SK-N-SH treated with all-trans-retinoic acid at 6 μM for 48 hours (cell line): ENCODE measurements at regions not wholly inside any gene's neighbourhood (a gene's known extent, or its start where the extent isn't known, plus 50 kb on each side); places are given as distances from the start of the nearest gene placed in this dataset.

ENCODE experiments used
- BACH2 ChIP-seq: fragments of 250-450 bp; sonication (Bioruptor Pico); IDR thresholded peaks from 2 replicates; pipeline ENCODE4 v1.9.0; 2021; ENCODE audit warnings: mild to moderate bottlenecking, borderline replicate concordance
- CSDC2 ChIP-seq: fragments of 250-450 bp; sonication (Bioruptor Pico); IDR thresholded peaks from 2 replicates; pipeline ENCODE4 v1.5.0; 2020; ENCODE audit warnings: mild to moderate bottlenecking, moderate library complexity
- CSRNP3 ChIP-seq: fragments of 250-450 bp; sonication (Bioruptor Pico); IDR thresholded peaks from 2 replicates; pipeline ENCODE4 v1.5.1; 2021; ENCODE audit warnings: mild to moderate bottlenecking, moderate library complexity
- ISL1 ChIP-seq: fragments of 250-450 bp; sonication (Bioruptor Pico); IDR thresholded peaks from 2 replicates; pipeline ENCODE4 v2.1.2; 2022; ENCODE audit warnings: mild to moderate bottlenecking, moderate library complexity
- PPARA ChIP-seq: fragments of 250-450 bp; sonication (Bioruptor Pico); IDR thresholded peaks from 2 replicates; pipeline ENCODE4 v1.5.0; 2020; ENCODE audit warnings: mild to moderate bottlenecking, borderline replicate concordance
- RARB ChIP-seq: fragments of 250-450 bp; sonication (Bioruptor Pico); IDR thresholded peaks from 2 replicates; pipeline ENCODE4 v1.8.0; 2021; ENCODE audit warnings: mild to moderate bottlenecking, moderate library complexity
- SNAI2 ChIP-seq: fragments of 250-450 bp; sonication (Bioruptor Pico); IDR thresholded peaks from 2 replicates; pipeline ENCODE4 v1.5.0; 2020; ENCODE audit warnings: mild to moderate bottlenecking, moderate library complexity
- TCF4 ChIP-seq: fragments of 250-450 bp; sonication (Bioruptor Pico); IDR thresholded peaks from 2 replicates; pipeline ENCODE4 v1.8.0; 2021; ENCODE audit warnings: mild to moderate bottlenecking, moderate library complexity, borderline replicate concordance
- ZFP30 ChIP-seq: fragments of 450-650 bp; formaldehyde crosslinking; IDR thresholded peaks from 2 replicates; pipeline ENCODE4 v1.5.0; 2022; ENCODE audit warnings: mild to moderate bottlenecking, moderate library complexity
- ZNF565 ChIP-seq: fragments of 450-650 bp; formaldehyde crosslinking; conservative IDR thresholded peaks from 2 replicates; pipeline ENCODE4 v1.5.0; 2020; ENCODE audit warnings: low read depth, mild to moderate bottlenecking, moderate library complexity
- ZNF70 ChIP-seq: fragments of 450-650 bp; formaldehyde crosslinking; IDR thresholded peaks from 2 replicates; pipeline ENCODE4 v1.5.0; 2020; ENCODE audit warnings: mild to moderate bottlenecking, moderate library complexity
- TF ChIP-seq, protein P1 (sequence below): fragments of 250-450 bp; sonication (Bioruptor Pico); IDR thresholded peaks from 2 replicates; pipeline ENCODE4 v1.8.0; 2020; ENCODE audit warnings: mild to moderate bottlenecking, moderate library complexity, borderline replicate concordance
- TF ChIP-seq, protein P2 (sequence below): fragments of 250-450 bp; sonication (Bioruptor Pico); IDR thresholded peaks from 2 replicates; pipeline ENCODE4 v1.8.0; 2021; ENCODE audit warnings: low read depth, mild to moderate bottlenecking, moderate library complexity, borderline replicate concordance
- TF ChIP-seq, protein P3 (sequence below): fragments of 250-450 bp; sonication (Bioruptor Pico); IDR thresholded peaks from 2 replicates; pipeline ENCODE4 v1.5.1; 2020; ENCODE audit warnings: low read depth, mild to moderate bottlenecking, moderate library complexity

GRCh38 chr6:151730496-151730870 lies 77.0 kb upstream of the ESR1 start:
- TF ChIP-seq ZNF565 (no peak), RARB (CRISPR knock-in tag) (no peak), TCF4 (CRISPR knock-in tag) (no peak), SNAI2 (CRISPR knock-in tag) (no peak), CSDC2 (CRISPR knock-in tag) (no peak), CSRNP3 (CRISPR knock-in tag) (no peak), ZFP30 (CRISPR knock-in tag) (no peak), ZNF70 (CRISPR knock-in tag) (no peak), ISL1 (CRISPR knock-in tag) (no peak), PPARA (CRISPR knock-in tag) (no peak), BACH2 (CRISPR knock-in tag) (no peak)
- TF ChIP-seq, protein P1, sequence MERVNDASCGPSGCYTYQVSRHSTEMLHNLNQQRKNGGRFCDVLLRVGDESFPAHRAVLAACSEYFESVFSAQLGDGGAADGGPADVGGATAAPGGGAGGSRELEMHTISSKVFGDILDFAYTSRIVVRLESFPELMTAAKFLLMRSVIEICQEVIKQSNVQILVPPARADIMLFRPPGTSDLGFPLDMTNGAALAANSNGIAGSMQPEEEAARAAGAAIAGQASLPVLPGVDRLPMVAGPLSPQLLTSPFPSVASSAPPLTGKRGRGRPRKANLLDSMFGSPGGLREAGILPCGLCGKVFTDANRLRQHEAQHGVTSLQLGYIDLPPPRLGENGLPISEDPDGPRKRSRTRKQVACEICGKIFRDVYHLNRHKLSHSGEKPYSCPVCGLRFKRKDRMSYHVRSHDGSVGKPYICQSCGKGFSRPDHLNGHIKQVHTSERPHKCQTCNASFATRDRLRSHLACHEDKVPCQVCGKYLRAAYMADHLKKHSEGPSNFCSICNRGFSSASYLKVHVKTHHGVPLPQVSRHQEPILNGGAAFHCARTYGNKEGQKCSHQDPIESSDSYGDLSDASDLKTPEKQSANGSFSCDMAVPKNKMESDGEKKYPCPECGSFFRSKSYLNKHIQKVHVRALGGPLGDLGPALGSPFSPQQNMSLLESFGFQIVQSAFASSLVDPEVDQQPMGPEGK (CRISPR knock-in tag), result no peak
- TF ChIP-seq, protein P2, sequence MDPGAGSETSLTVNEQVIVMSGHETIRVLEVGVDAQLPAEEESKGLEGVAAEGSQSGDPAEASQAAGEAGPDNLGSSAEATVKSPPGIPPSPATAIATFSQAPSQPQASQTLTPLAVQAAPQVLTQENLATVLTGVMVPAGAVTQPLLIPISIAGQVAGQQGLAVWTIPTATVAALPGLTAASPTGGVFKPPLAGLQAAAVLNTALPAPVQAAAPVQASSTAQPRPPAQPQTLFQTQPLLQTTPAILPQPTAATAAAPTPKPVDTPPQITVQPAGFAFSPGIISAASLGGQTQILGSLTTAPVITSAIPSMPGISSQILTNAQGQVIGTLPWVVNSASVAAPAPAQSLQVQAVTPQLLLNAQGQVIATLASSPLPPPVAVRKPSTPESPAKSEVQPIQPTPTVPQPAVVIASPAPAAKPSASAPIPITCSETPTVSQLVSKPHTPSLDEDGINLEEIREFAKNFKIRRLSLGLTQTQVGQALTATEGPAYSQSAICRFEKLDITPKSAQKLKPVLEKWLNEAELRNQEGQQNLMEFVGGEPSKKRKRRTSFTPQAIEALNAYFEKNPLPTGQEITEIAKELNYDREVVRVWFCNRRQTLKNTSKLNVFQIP, result no peak
- TF ChIP-seq, protein P3, sequence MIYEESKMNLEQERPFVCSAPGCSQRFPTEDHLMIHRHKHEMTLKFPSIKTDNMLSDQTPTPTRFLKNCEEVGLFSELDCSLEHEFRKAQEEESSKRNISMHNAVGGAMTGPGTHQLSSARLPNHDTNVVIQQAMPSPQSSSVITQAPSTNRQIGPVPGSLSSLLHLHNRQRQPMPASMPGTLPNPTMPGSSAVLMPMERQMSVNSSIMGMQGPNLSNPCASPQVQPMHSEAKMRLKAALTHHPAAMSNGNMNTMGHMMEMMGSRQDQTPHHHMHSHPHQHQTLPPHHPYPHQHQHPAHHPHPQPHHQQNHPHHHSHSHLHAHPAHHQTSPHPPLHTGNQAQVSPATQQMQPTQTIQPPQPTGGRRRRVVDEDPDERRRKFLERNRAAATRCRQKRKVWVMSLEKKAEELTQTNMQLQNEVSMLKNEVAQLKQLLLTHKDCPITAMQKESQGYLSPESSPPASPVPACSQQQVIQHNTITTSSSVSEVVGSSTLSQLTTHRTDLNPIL (CRISPR knock-in tag), result no peak
